HL-60/S4 (cell line): ENCODE measurements at regions not wholly inside any gene's neighbourhood (a gene's known extent, or its start where the extent isn't known, plus 50 kb on each side); places are given as distances from the start of the nearest gene placed in this dataset.

ENCODE experiments used
- in situ Hi-C: fragments of 300-500 bp; cut with MboI; formaldehyde crosslinking; loops from 2 replicates; pipeline ENCODE4 v1.14.3; 2022; ENCODE audit warnings: low sequenced_read_pairs

GRCh38 chr1:117753232-117753631 lies 147.4 kb downstream of the TENT5C start:
- in situ Hi-C loops, result no loop called here

DNA sequence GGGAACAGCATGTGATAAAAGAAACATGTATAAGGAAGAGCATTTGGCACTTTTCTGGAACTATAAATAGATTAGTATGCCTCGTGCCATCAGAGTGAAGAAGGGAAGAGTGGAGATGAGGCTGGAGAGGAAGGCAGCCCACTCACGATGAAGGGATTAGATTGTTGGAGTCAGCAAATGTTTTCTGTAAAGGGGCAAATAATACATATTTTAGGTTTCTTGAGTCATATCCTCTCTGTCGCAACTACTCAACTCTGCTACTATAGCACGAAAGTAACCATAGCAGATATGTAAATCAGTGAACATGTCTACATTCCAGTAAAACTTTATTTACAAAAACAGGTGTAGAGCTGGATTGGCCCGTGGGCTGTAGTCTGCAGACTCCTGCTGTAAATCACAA lies 147.8 kb downstream of the TENT5C start:
- in situ Hi-C loops, result no loop called here

DNA sequence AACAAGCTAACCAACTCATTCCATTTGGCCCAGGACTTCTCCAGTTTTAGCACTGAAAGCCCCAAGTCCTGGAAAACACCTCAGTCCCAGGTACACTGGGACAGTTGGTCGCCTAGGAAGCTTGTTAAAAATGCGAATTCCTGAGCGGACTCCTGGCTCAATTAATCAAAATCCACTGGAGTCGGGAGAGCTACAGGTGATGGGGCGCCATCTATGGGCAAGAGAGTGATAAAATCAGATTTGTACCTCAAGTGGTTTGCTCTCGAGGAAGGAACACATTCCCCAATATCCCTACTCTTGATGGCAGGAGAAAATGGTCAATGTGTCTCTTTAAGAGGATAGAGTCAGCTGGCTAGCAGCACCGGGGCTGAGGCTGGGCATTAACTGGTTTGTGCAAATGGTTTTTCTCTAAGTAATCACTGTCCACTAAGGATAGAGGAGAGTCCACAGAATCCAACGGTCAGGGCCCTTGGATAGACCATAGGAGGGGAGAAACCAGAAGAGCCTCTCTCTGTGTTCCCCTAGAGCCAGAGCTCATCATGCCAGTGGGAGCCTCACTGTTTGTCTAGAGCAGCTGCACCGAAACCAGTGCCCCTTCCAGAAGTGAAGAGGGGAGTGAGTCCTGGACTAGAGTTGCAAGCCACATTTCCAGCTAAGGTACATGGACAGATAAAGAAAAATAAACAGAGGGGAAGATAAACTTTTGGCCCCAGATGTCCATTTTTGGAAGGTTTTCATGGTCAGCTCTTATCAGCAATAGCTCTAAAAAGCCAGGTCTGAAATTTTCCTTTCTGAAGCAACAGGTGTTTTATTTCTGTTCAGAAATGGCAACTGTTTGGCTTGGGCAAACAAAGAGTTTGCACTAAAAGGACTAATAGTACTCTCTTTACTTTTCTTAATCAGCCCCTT lies 148.5 kb downstream of the TENT5C start:
- in situ Hi-C loops, result no loop called here

GRCh38 chr1:117757668-117758067 lies 151.8 kb downstream of the TENT5C start:
- in situ Hi-C loops, result no loop called here

DNA sequence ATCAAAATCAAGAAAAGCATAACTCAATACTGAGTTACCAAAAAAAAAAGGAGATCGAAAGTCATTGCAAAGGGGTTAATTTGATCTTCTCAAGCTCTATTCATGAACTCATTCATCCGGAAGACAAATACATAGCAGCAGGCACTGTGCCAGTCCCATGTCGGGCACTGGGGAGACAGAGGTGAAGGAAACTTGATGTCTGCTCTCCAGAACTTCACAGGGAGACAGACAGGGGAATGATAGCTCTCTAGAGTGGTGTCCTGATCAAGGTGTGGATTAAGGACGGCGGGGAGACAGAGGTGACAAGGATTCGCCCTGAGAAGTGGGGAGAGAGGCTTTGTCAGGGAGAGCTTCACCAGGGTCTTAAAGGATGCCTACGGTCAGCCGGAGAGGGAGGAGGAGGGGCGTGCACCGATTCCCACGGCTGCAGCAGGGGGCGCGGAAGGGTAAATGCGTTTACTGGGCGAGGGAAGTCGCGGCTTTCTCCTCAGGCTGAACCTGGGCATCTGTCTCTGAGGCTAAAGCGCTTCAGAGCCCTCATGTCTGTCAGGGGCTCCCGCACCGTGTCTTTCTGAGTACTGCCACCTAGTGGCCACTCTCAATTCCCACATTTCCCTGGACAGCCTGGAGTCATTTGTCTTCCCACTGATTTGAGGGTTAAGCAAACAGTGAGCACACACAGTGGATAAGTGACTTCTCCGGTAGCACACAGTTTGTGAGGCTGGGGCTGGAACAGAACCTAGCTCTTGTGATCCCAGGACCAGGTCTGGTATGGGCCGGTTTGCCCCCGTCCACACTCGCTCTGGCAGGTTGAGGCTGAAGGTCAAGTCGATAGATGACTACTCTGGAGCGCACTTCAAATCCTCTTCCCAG lies 152.8 kb downstream of the TENT5C start:
- in situ Hi-C loops, result no loop called here

- in situ Hi-C loops, result no loop called here
These were observed 153.7 kb downstream of the TENT5C start for GRCh38 chr1:117759535-117759934.

DNA sequence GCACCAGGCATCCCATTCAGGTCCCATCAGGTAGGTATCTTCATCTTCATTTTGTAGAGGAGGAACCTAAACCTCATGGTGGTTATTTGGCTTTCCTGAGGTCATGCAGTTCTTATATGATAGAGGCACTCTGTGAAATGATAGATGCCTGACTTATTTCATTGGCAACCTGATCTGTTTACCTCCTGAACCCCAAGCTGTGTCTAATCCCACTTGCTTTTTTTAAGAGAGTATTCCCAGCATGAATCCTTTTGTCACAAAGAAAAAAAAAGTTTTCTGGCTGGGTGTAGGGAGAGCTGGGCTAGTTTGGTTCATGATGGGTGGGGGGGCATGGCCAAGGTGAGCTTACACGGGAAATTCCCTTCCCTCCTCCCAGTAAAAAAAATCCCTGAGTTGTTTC lies 154.2 kb downstream of the TENT5C start:
- in situ Hi-C loops, result loop anchor here (10.0 kb wide), 1 partner anchor 225 kb away; no protein-coding TSS in a partner anchor

- in situ Hi-C loops, result loop anchor here (10.0 kb wide), 1 partner anchor 226 kb away; no protein-coding TSS in a partner anchor
These were observed 154.6 kb downstream of the TENT5C start for GRCh38 chr1:117760485-117760884.

DNA sequence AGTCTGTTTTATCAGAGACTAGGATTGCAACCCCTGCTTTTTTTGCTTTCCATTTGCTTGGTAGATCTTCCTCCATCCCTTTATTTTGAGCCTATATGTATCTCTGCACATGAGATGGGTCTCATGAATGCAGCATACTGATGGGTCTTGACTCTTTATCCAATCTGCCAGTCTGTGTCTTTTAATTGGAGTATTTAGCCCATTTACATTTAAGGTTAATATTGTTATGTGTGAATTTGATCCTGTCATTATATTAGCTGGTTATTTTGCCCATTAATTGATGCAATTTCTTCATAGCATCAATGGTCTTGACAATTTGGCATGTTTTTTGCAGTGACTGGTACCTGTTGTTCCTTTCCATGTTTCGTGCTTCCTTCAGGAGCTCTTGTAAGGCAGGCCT lies 161.7 kb downstream of the GDAP2 start:
- in situ Hi-C loops, result loop anchor here (10.0 kb wide), 1 partner anchor 233 kb away; no protein-coding TSS in a partner anchor

DNA sequence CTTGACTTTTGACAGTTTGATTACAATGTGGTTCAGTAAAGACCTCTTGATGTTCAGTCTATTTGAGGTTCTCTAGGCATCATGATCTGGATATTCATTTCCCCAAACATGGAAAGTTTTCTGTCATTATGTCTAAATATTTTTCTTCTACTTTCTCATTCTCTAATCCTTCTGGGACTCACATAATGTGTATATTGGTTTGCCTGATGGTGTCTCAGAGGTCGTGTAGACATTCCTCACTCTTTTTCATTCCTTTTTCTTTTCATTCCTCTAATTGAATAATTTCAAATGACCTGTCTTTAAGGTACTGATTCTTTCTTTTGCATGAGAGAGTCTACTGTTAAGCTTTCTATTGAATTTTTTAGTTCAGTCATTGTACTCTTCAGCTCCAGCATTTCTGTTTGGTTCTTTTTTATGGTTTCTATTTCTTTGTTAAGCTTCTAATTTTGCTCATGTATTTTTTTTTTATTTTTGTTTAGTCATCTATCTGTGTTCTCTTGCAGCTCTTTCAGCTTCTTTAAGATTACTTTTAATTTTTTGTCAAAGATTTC lies 158.4 kb downstream of the GDAP2 start:
- in situ Hi-C loops, result no loop called here

- in situ Hi-C loops, result no loop called here
These were observed 150.1 kb downstream of the GDAP2 start for GRCh38 chr1:117779364-117779763.

DNA sequence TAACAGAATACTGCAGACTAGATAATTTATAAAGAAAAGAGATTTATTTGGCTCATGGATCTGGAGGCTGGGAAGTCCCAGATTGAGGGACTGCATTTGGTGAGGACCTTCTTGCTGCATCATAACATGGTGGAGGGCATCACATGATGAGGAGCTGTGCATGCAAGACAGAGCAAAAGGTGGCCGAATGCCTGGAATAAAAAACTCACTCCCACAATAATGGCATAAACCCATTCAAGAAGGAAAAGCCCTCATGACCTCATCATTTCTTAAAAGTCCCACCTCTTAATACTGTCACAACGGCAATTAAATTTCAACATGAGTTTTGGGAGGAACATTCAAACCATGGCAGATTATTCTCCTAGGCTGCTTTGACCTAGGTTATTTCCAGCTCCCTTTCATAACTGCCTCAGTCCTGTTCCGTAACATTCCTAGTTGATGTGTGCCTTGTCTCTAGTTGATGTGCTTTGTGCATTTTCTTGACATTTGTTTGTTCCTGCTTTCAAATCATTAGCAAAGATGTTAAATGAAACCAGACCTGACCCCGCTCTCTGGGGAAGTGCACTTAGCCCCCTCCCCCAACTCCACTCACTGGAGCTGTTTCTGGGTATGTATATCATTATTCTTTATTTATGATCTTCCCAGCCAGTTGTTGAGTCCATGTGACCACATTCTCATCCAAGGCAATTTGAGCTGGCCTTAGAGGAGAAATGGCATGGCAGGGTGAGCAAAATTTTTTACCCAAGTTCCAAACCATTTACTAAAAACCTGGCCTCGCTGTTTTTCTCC lies 148.5 kb downstream of the GDAP2 start:
- in situ Hi-C loops, result no loop called here

- in situ Hi-C loops, result no loop called here
These were observed 147.4 kb downstream of the GDAP2 start for GRCh38 chr1:117782056-117782455.

- in situ Hi-C loops, result no loop called here
These were observed 145.6 kb downstream of the GDAP2 start for GRCh38 chr1:117783606-117784396.

DNA sequence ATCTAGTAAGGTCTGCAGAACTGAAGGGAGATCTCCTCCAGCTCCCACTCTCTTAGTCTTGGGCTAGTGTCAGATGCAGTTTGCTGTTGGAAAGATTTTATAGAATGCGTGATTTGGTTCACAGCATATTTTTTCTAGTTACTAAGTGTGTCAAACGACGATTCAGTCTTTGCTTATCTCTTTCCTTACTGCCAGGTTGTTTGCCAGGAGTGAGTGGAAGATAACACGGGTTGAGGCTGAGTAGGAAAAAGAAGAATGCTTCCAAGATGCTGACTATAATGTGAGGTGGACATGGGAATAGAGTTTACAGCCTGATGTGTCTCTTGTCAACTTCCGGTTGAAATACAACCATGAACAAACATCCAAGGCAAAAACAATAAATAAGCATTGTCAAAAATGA lies 141.4 kb downstream of the GDAP2 start:
- in situ Hi-C loops, result no loop called here

DNA sequence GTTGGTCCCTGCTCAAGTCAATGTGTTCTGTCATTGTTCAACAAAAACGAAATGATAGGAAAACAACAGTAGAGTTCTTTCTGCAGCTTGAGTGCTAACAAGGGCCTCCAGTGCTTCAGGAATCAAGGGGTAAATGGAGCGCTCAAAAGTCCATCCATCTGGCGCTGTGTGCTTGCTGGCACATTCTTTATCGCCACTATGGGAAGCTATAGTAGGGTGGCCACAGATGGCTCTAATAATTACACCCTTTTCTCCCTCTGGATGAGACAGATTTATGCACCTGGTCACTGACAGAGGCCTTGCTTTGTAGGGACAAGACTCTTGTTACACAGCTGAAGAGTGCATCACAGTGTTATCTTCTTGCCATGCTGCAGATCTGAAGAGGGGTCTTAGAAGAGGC lies 136.0 kb downstream of the GDAP2 start:
- in situ Hi-C loops, result no loop called here

DNA sequence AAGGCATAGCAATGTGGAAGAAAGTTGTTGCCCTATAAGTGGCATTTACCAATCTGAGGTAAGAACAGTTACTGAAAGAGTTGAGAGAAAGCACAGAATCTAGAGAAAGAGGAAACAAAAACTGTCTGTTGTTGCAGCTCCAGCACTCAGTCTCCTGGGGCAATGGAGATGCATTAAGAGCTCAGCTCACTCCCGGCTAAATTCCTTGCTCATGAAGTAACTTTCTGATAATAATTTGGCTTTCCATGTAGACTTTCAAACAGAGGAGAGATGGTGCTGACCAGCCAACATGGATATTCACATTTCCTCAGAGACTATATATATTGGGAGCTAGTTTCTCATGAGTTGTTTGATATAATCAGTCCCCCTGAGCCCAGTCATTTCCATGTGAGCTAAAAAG lies 135.3 kb downstream of the GDAP2 start:
- in situ Hi-C loops, result no loop called here

DNA sequence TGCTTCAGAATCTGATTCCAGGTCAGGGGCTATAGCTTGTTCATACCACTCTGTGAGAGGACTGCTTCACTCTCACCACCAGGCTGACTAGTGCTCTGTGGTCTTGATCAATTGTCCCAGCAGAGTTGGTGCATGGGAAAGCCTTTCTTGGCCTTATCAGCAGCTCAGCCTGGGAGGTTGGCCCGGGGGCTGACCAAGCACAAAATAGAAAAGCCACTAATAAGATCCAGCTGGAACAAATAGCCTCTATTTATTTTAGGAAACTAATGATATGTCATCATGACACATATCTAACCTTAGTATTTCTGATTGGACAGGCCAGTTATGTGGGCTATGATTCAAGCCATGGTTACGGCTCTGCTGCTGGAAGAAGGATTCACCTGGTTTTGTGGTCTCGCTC lies 134.2 kb downstream of the GDAP2 start:
- in situ Hi-C loops, result no loop called here

DNA sequence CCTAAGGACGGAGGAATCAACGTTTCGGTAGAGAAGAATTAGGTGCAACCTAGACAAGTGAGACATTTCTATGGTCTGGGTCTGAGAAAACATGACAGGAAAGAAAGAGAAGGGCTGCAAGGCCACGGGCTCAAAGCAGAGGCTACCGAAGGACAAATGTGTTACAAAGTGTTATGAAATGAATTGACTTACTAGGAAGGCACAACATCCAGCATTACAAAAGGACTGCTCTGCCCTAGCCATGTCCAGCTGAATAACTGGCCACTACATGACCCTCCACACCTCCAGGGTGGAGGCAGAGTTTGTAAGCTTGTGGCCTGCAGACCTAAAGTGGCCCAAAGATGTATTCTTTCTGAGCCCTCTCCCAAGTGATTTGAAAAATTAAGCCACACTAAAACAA lies 133.6 kb downstream of the GDAP2 start:
- in situ Hi-C loops, result no loop called here

DNA sequence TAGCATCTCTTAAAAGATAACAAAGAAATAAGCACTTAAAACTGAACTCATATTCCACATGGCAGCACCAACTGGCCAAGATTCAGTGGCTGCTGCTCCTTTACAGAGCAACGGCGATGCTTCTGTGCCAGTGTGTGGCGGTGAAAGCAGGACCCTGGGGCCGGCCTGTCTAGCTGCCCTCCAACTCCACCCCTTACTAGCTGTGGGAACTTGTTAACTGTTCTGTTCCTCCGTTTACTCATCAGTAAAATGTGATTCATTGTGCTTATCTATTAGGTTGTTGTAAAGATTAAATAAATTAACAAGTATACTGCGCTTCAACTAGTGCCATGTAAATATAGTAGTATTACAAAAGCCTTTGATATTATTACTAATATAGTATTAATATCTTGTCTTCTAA lies 133.2 kb downstream of the GDAP2 start:
- in situ Hi-C loops, result no loop called here
